ENCODE measurements at regions not wholly inside any gene's neighbourhood (a gene's known extent, or its start where the extent isn't known, plus 50 kb on each side); places are given as distances from the start of the nearest gene placed in this dataset.

DNA sequence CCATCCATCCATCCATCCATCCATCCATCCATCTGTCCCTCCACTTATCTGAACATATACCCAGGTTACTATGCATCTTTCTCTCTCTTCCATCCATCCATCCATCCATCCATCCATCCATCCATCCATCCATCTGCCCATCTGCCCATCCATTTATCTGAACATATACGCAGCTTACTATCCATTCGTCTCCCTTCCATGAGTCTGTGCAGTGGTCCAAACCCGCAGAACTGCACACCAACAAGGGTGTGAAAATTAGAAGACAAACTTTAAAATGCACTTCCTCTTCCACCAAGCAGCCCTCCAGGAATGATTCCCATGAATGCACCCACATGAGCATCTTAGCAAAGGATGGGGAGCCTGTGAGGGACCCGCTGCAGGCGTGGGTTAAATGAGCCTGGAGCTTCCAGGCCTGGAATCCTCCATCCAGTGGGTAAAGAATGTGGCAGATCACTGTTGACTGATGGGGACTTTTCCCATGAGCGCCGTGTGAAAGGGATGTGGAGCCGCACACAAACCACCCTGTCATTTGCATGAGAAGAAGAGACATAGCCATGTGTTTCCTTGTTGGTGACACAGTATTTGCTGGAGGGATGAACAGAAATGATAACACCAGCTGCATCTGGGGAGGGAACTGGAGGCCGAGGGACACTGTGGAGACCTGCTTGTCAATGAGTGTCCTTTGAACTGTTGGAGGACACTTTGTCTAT, 376.6 kb downstream of the ADGRD1 start:
- Histone ChIP-seq H2AFZ (ENCODE audit: low read length) (no peak overlapping the region), H3K9me3 (ENCODE audit: low read depth, low read length) (no peaks in the 10 kb centered on the region), H3K27me3 (ENCODE audit: insufficient read depth, low read length) (no peaks in the 10 kb centered on the region), H3K4me3 (ENCODE audit: insufficient read depth, low read length) (no peak overlapping the region), H3K4me2 (ENCODE audit: insufficient read depth, low read length) (no peak overlapping the region), H3K4me1 (ENCODE audit: insufficient read depth, low read length) (no peaks in the 10 kb centered on the region), H3K27ac (ENCODE audit: low read depth, low read length) (no peak overlapping the region), H3K79me2 (ENCODE audit: insufficient read depth, low read length) (no peaks in the 10 kb centered on the region), H4K20me1 (ENCODE audit: insufficient read depth, low read length) (no peaks in the 10 kb centered on the region), H3K36me3 (ENCODE audit: insufficient read depth, low read length) (no peaks in the 10 kb centered on the region)
- TF ChIP-seq, protein P1, sequence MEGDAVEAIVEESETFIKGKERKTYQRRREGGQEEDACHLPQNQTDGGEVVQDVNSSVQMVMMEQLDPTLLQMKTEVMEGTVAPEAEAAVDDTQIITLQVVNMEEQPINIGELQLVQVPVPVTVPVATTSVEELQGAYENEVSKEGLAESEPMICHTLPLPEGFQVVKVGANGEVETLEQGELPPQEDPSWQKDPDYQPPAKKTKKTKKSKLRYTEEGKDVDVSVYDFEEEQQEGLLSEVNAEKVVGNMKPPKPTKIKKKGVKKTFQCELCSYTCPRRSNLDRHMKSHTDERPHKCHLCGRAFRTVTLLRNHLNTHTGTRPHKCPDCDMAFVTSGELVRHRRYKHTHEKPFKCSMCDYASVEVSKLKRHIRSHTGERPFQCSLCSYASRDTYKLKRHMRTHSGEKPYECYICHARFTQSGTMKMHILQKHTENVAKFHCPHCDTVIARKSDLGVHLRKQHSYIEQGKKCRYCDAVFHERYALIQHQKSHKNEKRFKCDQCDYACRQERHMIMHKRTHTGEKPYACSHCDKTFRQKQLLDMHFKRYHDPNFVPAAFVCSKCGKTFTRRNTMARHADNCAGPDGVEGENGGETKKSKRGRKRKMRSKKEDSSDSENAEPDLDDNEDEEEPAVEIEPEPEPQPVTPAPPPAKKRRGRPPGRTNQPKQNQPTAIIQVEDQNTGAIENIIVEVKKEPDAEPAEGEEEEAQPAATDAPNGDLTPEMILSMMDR (IDR thresholded peaks at IDR 0.05; ENCODE audit: extremely low read depth, low read depth, low read length), result no peak
- DNase-seq (ENCODE audit: insufficient read length, low spot score, missing footprints), result no peak

GRCh38 chr12:131331148-131331750, 377.5 kb downstream of the ADGRD1 start:
- H3K4me3 ChIP-seq (ENCODE audit: insufficient read depth, low read length), result no peak overlapping the region
- H3K79me2 ChIP-seq (ENCODE audit: insufficient read depth, low read length), result no peaks in the 10 kb centered on the region
- no peaks in the 10 kb centered on the region for H3K9me3 ChIP-seq (ENCODE audit: low read depth, low read length)
- no peak overlapping the region for H2AFZ ChIP-seq (ENCODE audit: low read length)
- TF ChIP-seq, protein P1 (IDR thresholded peaks at IDR 0.05; ENCODE audit: extremely low read depth, low read depth, low read length), result no peak
- no peak overlapping the region for H3K27ac ChIP-seq (ENCODE audit: low read depth, low read length)
- H4K20me1 ChIP-seq (ENCODE audit: insufficient read depth, low read length), result no peaks in the 10 kb centered on the region
- no peaks in the 10 kb centered on the region for H3K36me3 ChIP-seq (ENCODE audit: insufficient read depth, low read length)
- no peaks in the 10 kb centered on the region for H3K27me3 ChIP-seq (ENCODE audit: insufficient read depth, low read length)
- DNase-seq (ENCODE audit: insufficient read length, low spot score, missing footprints), result no peak
- H3K4me1 ChIP-seq (ENCODE audit: insufficient read depth, low read length), result no peaks in the 10 kb centered on the region
- H3K4me2 ChIP-seq (ENCODE audit: insufficient read depth, low read length), result no peak overlapping the region

GRCh38 chr12:131332224-131332623, 378.5 kb downstream of the ADGRD1 start:
- no peaks in the 10 kb centered on the region for H3K4me1 ChIP-seq (ENCODE audit: insufficient read depth, low read length)
- H4K20me1 ChIP-seq (ENCODE audit: insufficient read depth, low read length), result no peaks in the 10 kb centered on the region
- H3K79me2 ChIP-seq (ENCODE audit: insufficient read depth, low read length), result no peaks in the 10 kb centered on the region
- TF ChIP-seq, protein P1 (IDR thresholded peaks at IDR 0.05; ENCODE audit: extremely low read depth, low read depth, low read length), result no peak
- H2AFZ ChIP-seq (ENCODE audit: low read length), result no peak overlapping the region
- H3K4me2 ChIP-seq (ENCODE audit: insufficient read depth, low read length), result no peak overlapping the region
- H3K27ac ChIP-seq (ENCODE audit: low read depth, low read length), result no peak overlapping the region
- no peaks in the 10 kb centered on the region for H3K9me3 ChIP-seq (ENCODE audit: low read depth, low read length)
- H3K36me3 ChIP-seq (ENCODE audit: insufficient read depth, low read length), result no peaks in the 10 kb centered on the region
- H3K27me3 ChIP-seq (ENCODE audit: insufficient read depth, low read length), result no peaks in the 10 kb centered on the region
- DNase-seq (ENCODE audit: insufficient read length, low spot score, missing footprints), result no peak
- H3K4me3 ChIP-seq (ENCODE audit: insufficient read depth, low read length), result no peak overlapping the region

DNA sequence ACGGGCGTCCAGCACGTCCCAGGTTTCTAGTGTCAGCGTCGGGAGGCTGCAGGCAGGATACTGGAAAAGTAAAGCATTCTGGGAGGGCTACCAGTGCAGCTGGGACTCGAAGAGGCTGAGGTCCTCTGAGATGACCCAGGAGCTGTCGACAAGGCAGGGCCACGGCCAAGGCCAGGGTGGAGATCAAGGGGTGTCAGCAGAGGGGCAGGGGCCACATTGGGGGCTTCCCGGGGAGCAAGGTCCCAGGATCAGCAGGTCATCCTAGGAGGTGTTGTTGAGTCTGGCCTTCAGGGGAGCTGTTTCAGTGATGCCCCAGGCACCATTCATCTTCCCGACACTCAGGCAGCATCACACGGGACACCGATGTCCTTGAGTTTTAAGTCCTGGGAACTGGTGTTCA, 377.8 kb upstream of the SFSWAP start:
- Histone ChIP-seq H3K27ac (ENCODE audit: low read depth, low read length) (no peak overlapping the region), H3K79me2 (ENCODE audit: insufficient read depth, low read length) (no peaks in the 10 kb centered on the region), H3K4me1 (ENCODE audit: insufficient read depth, low read length) (no peaks in the 10 kb centered on the region), H3K4me3 (ENCODE audit: insufficient read depth, low read length) (no peak overlapping the region), H3K9me3 (ENCODE audit: low read depth, low read length) (no peaks in the 10 kb centered on the region), H3K27me3 (ENCODE audit: insufficient read depth, low read length) (no peaks in the 10 kb centered on the region), H3K36me3 (ENCODE audit: insufficient read depth, low read length) (no peaks in the 10 kb centered on the region), H2AFZ (ENCODE audit: low read length) (no peak overlapping the region), H4K20me1 (ENCODE audit: insufficient read depth, low read length) (no peaks in the 10 kb centered on the region), H3K4me2 (ENCODE audit: insufficient read depth, low read length) (no peak overlapping the region)
- TF ChIP-seq, protein P1 (IDR thresholded peaks at IDR 0.05; ENCODE audit: extremely low read depth, low read depth, low read length), result no peak
- no peak for DNase-seq (ENCODE audit: insufficient read length, low spot score, missing footprints)

Measured in osteoblast (primary cell).